Loucy (cell line): ENCODE measurements at regions not wholly inside any gene's neighbourhood (a gene's known extent, or its start where the extent isn't known, plus 50 kb on each side); places are given as distances from the start of the nearest gene placed in this dataset.

ENCODE experiments used
- H2AFZ ChIP-seq: fragments of 200-600 bp; sonication (generic); 2 replicates; pipeline ENCODE4 v1.6.0; 2016; ENCODE audit warnings: antibody characterized with exemption, mild to moderate bottlenecking, low read length, moderate library complexity
- H3F3A ChIP-seq: fragments of 200-600 bp; 2 replicates; pipeline ENCODE4 v1.6.0; 2016; ENCODE audit warnings: antibody characterized with exemption, low read depth, mild to moderate bottlenecking
- H3K27me3 ChIP-seq: fragments of 200-600 bp; sonication (generic); 2 replicates; pipeline ENCODE4 v1.6.1; 2014; ENCODE audit warnings: low read length, mild to moderate bottlenecking; ENCODE audit not compliant: insufficient read depth, poor library complexity, severe bottlenecking
- H3K36me3 ChIP-seq: fragments of 200-600 bp; sonication (generic); 2 replicates; pipeline ENCODE4 v1.6.1; 2016; ENCODE audit warnings: low read length; ENCODE audit not compliant: insufficient read depth
- H3K4me1 ChIP-seq: fragments of 200-600 bp; sonication (generic); 2 replicates; pipeline ENCODE4 v1.5.1; 2014; ENCODE audit warnings: low read length, mild to moderate bottlenecking; ENCODE audit not compliant: insufficient read depth, poor library complexity, severe bottlenecking
- H3K4me2 ChIP-seq: fragments of 200-600 bp; sonication (generic); 2 replicates; pipeline ENCODE4 v1.6.0; 2014; ENCODE audit warnings: antibody characterized with exemption, low read length, low read depth, mild to moderate bottlenecking; ENCODE audit not compliant: poor library complexity, severe bottlenecking
- H3K4me3 ChIP-seq: fragments of 200-600 bp; sonication (generic); 2 replicates; pipeline ENCODE4 v1.5.1; 2014; ENCODE audit warnings: low read length, mild to moderate bottlenecking, mixed read lengths; ENCODE audit not compliant: poor library complexity, severe bottlenecking
- H3K79me2 ChIP-seq: fragments of 200-600 bp; sonication (generic); 2 replicates; pipeline ENCODE4 v1.6.1; 2014; ENCODE audit warnings: low read length; ENCODE audit not compliant: insufficient read depth
- H3K9ac ChIP-seq: fragments of 200-600 bp; sonication (generic); 2 replicates; pipeline ENCODE4 v1.6.0; 2014; ENCODE audit warnings: mild to moderate bottlenecking, low read depth, low read length, moderate library complexity; ENCODE audit not compliant: poor library complexity, severe bottlenecking
- H3K9me2 ChIP-seq: fragments of 200-600 bp; sonication (generic); replicated peaks from 2 replicates; pipeline ENCODE4 v1.6.1; 2016; ENCODE audit warnings: low read depth, low read length, mixed read lengths
- H3K9me3 ChIP-seq: fragments of 200-600 bp; sonication (generic); 2 replicates; pipeline ENCODE4 v1.6.1; 2014; ENCODE audit warnings: mild to moderate bottlenecking, antibody characterized with exemption, low read length, low read depth; ENCODE audit not compliant: insufficient read depth
- H4K20me1 ChIP-seq: fragments of 200-600 bp; sonication (generic); 2 replicates; pipeline ENCODE4 v1.6.0; 2014; ENCODE audit warnings: antibody characterized with exemption, low read length, mild to moderate bottlenecking; ENCODE audit not compliant: insufficient read depth, poor library complexity, severe bottlenecking
- EZH2phosphoT487 ChIP-seq: fragments of 200-600 bp; IDR thresholded peaks from 2 replicates; pipeline ENCODE4 v1.6.1; 2018; ENCODE audit warnings: antibody characterized with exemption, mild to moderate bottlenecking, moderate library complexity, borderline replicate concordance
- TF ChIP-seq, protein P1 (sequence below): fragments of 200-600 bp; sonication (generic); conservative IDR thresholded peaks from 2 replicates; pipeline ENCODE4 v1.5.1; 2014; ENCODE audit warnings: mild to moderate bottlenecking, antibody characterized with exemption, low read length

GRCh38 chr18:60739212-60739611 lies 366.6 kb upstream of the MC4R start:
- H3K36me3 ChIP-seq = no peaks in the 10 kb centered on the region
- no peaks in the 10 kb centered on the region for H3F3A ChIP-seq
- no peaks in the 10 kb centered on the region for H3K4me1 ChIP-seq
- no peaks in the 10 kb centered on the region for H3K27me3 ChIP-seq
- no peaks in the 10 kb centered on the region for H4K20me1 ChIP-seq
- H3K79me2 ChIP-seq = no peaks in the 10 kb centered on the region
- H3K4me2 ChIP-seq = no peak overlapping the region
- H3K9me2 ChIP-seq = no peaks in the 10 kb centered on the region
- TF ChIP-seq EZH2phosphoT487 = no peak
- TF ChIP-seq, protein P1, sequence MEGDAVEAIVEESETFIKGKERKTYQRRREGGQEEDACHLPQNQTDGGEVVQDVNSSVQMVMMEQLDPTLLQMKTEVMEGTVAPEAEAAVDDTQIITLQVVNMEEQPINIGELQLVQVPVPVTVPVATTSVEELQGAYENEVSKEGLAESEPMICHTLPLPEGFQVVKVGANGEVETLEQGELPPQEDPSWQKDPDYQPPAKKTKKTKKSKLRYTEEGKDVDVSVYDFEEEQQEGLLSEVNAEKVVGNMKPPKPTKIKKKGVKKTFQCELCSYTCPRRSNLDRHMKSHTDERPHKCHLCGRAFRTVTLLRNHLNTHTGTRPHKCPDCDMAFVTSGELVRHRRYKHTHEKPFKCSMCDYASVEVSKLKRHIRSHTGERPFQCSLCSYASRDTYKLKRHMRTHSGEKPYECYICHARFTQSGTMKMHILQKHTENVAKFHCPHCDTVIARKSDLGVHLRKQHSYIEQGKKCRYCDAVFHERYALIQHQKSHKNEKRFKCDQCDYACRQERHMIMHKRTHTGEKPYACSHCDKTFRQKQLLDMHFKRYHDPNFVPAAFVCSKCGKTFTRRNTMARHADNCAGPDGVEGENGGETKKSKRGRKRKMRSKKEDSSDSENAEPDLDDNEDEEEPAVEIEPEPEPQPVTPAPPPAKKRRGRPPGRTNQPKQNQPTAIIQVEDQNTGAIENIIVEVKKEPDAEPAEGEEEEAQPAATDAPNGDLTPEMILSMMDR = no peak
- no peak overlapping the region for H3K4me3 ChIP-seq
- no peak overlapping the region for H3K9ac ChIP-seq
- H3K9me3 ChIP-seq = no peaks in the 10 kb centered on the region
- no peak overlapping the region for H2AFZ ChIP-seq

DNA sequence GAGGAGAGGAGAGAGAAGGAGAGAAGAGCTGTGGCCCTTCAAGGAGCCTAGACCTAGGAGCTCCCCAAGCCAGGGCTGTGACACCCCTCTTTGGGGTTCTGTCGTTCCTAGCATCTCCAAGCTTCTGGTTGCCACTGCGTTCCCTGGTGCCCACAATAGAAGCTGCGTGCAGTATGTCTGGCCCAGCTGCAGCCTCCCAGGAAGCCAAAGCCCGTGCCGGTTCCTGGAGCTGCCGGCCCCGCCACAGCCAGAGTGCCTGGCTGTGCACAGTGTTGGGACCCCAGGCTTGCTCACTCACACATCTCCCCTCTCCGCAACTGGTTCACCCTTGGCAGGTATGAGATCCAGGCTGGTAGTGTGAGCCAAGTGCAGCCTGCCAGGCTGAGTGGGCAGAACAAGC lies 367.7 kb upstream of the MC4R start:
- Histone ChIP-seq H3K9ac (no peak overlapping the region), H3K4me2 (no peak overlapping the region), H3K4me3 (no peak overlapping the region), H2AFZ (no peak overlapping the region), H3K9me3 (no peaks in the 10 kb centered on the region), H3K27me3 (no peaks in the 10 kb centered on the region), H4K20me1 (no peaks in the 10 kb centered on the region), H3F3A (no peaks in the 10 kb centered on the region), H3K4me1 (no peaks in the 10 kb centered on the region), H3K79me2 (no peaks in the 10 kb centered on the region), H3K36me3 (no peaks in the 10 kb centered on the region), H3K9me2 (no peaks in the 10 kb centered on the region)
- TF ChIP-seq, protein P1 = no peak
- no peak for TF ChIP-seq EZH2phosphoT487

DNA sequence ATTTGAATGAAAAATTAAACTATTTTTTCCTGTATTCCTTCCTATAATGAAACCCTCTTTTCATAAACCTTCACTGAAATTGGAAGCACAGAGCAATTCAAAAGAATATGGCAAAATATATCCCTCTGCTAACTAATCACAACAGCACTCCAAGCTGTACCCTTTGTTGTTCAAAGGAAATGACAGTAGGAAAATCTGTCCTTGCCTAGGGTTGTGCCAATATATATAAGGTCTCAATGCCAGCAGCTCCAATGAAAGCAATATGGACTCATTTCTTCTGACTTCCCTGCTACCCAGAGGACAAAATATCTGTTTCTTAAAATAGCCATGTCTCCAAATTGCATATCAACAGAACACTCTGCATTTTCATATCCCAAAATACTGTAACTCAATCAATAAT lies 373.9 kb upstream of the MC4R start:
- no peaks in the 10 kb centered on the region for H3F3A ChIP-seq
- no peak for TF ChIP-seq EZH2phosphoT487
- TF ChIP-seq, protein P1 = no peak
- H3K9ac ChIP-seq = no peak overlapping the region
- H4K20me1 ChIP-seq = no peaks in the 10 kb centered on the region
- no peak overlapping the region for H3K4me3 ChIP-seq
- H3K27me3 ChIP-seq = no peaks in the 10 kb centered on the region
- no peaks in the 10 kb centered on the region for H3K9me3 ChIP-seq
- H3K36me3 ChIP-seq = no peaks in the 10 kb centered on the region
- no peak overlapping the region for H3K4me2 ChIP-seq
- no peak overlapping the region for H2AFZ ChIP-seq
- no peaks in the 10 kb centered on the region for H3K4me1 ChIP-seq
- no peaks in the 10 kb centered on the region for H3K9me2 ChIP-seq
- H3K79me2 ChIP-seq = no peaks in the 10 kb centered on the region
